ENCODE measurements at regions not wholly inside any gene's neighbourhood (a gene's known extent, or its start where the extent isn't known, plus 50 kb on each side); places are given as distances from the start of the nearest gene placed in this dataset.

DNA sequence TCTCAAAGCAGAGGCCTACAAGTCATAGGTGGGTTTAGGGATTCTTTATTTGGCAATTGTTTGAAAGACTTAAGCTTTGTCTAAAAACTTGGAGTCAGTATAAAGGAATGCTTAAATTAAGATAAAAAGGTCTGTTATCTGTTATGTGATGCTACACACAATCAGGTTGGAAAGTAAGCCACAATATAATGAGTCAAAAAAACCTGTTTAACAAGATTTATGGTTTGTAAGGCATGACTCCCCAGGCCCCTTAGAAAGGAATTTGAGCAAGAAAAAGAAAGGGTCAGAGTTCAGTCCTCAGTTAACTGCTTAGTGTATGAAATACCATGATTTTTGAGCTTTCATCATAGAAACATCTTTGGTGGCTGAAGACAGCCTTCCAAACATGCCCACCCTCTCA, 66.8 kb upstream of the HMGN3 start:
- TF ChIP-seq, protein P1, sequence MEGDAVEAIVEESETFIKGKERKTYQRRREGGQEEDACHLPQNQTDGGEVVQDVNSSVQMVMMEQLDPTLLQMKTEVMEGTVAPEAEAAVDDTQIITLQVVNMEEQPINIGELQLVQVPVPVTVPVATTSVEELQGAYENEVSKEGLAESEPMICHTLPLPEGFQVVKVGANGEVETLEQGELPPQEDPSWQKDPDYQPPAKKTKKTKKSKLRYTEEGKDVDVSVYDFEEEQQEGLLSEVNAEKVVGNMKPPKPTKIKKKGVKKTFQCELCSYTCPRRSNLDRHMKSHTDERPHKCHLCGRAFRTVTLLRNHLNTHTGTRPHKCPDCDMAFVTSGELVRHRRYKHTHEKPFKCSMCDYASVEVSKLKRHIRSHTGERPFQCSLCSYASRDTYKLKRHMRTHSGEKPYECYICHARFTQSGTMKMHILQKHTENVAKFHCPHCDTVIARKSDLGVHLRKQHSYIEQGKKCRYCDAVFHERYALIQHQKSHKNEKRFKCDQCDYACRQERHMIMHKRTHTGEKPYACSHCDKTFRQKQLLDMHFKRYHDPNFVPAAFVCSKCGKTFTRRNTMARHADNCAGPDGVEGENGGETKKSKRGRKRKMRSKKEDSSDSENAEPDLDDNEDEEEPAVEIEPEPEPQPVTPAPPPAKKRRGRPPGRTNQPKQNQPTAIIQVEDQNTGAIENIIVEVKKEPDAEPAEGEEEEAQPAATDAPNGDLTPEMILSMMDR (conservative IDR thresholded peaks at IDR 0.05), result no peak
- no peak for TF ChIP-seq EZH2 (IDR thresholded peaks at IDR 0.05; ENCODE audit: low read depth)

Data from PC-9 (cell line).